Kidney tubule cell (primary cell): ENCODE measurements at regions not wholly inside any gene's neighbourhood (a gene's known extent, or its start where the extent isn't known, plus 50 kb on each side); places are given as distances from the start of the nearest gene placed in this dataset.

ENCODE experiments used
- DNase-seq: peaks from one replicate; pipeline ENCODE4 v3.0.0-alpha.2; 2018; ENCODE audit warnings: low spot score

GRCh38 chr12:90030726-90031125 lies 322.1 kb upstream of the ATP2B1 start:
- no peak for DNase-seq

- no peak for DNase-seq
Measured at GRCh38 chr12:90029317-90029716, 320.7 kb upstream of the ATP2B1 start.

- DNase-seq = peak; percentile 45
Measured at GRCh38 chr12:90028635-90029051, 320.0 kb upstream of the ATP2B1 start.

- peak; percentile 42 for DNase-seq
Measured at GRCh38 chr12:90027889-90028634, 319.4 kb upstream of the ATP2B1 start.

GRCh38 chr12:90027041-90027440 lies 318.4 kb upstream of the ATP2B1 start:
- DNase-seq = no peak

GRCh38 chr12:90026516-90026915 lies 317.9 kb upstream of the ATP2B1 start:
- no peak for DNase-seq

- no peak for DNase-seq
Measured at GRCh38 chr12:90024262-90024661, 315.6 kb upstream of the ATP2B1 start.

GRCh38 chr12:90023207-90023900 lies 314.7 kb upstream of the ATP2B1 start:
- no peak for DNase-seq

GRCh38 chr12:90021795-90022440 lies 313.3 kb upstream of the ATP2B1 start:
- no peak for DNase-seq

- no peak for DNase-seq
Measured at GRCh38 chr12:90020881-90021280, 312.2 kb upstream of the ATP2B1 start.

- DNase-seq = no peak
Measured at GRCh38 chr12:90020436-90020835, 311.8 kb upstream of the ATP2B1 start.

GRCh38 chr12:90020014-90020413 lies 311.4 kb upstream of the ATP2B1 start:
- no peak for DNase-seq

GRCh38 chr12:90017316-90017715 lies 308.7 kb upstream of the ATP2B1 start:
- no peak for DNase-seq

- DNase-seq = no peak
Measured at GRCh38 chr12:90015228-90015627, 306.6 kb upstream of the ATP2B1 start.

- no peak for DNase-seq
Measured at GRCh38 chr12:90013409-90013808, 304.8 kb upstream of the ATP2B1 start.

- no peak for DNase-seq
Measured at GRCh38 chr12:90010089-90010488, 301.5 kb upstream of the ATP2B1 start.

- DNase-seq = no peak
Measured at GRCh38 chr12:90008277-90008676, 299.6 kb upstream of the ATP2B1 start.

- DNase-seq = no peak
Measured at GRCh38 chr12:90004319-90005074, 295.9 kb upstream of the ATP2B1 start.

GRCh38 chr12:90003688-90004087 lies 295.1 kb upstream of the ATP2B1 start:
- DNase-seq = no peak

- no peak for DNase-seq
Measured at GRCh38 chr12:90000721-90001120, 292.1 kb upstream of the ATP2B1 start.

- no peak for DNase-seq
Measured at GRCh38 chr12:89999699-90000505, 291.3 kb upstream of the ATP2B1 start.

- no peak for DNase-seq
Measured at GRCh38 chr12:89995870-89996269, 287.2 kb upstream of the ATP2B1 start.
